Smooth muscle cell of the brain vasculature (primary cell): ENCODE measurements at regions not wholly inside any gene's neighbourhood (a gene's known extent, or its start where the extent isn't known, plus 50 kb on each side); places are given as distances from the start of the nearest gene placed in this dataset.

Source experiments
- DNase-seq: peaks from one replicate; pipeline ENCODE4 v3.0.0-alpha.2; 2012; ENCODE audit warnings: low read depth, low spot score

GRCh38 chr10:28811639-28812349 is 134.5 kb downstream of the BAMBI start:
- DNase-seq: no peak

GRCh38 chr10:28812384-28813372 is 135.4 kb downstream of the BAMBI start:
- DNase-seq: no peak

GRCh38 chr10:28815681-28816080 is 138.4 kb downstream of the BAMBI start:
- no peak for DNase-seq

- DNase-seq: no peak
Measured at GRCh38 chr10:28822719-28823464, 145.6 kb downstream of the BAMBI start.

- no peak for DNase-seq
Measured at GRCh38 chr10:28823501-28824075, 146.3 kb downstream of the BAMBI start.

- no peak for DNase-seq
Measured at GRCh38 chr10:28833313-28833712, 156.0 kb downstream of the BAMBI start.

- DNase-seq: no peak
Measured at GRCh38 chr10:28836435-28836743, 159.1 kb downstream of the BAMBI start.

GRCh38 chr10:28837613-28838390 is 160.5 kb downstream of the BAMBI start:
- DNase-seq: no peak

- no peak for DNase-seq
Measured at GRCh38 chr10:28838908-28839307, 161.6 kb downstream of the BAMBI start.

- no peak for DNase-seq
Measured at GRCh38 chr10:28839600-28840007, 162.3 kb downstream of the BAMBI start.

GRCh38 chr10:28840202-28840601 is 162.9 kb downstream of the BAMBI start:
- DNase-seq: no peak

GRCh38 chr10:28840971-28841370 is 163.7 kb downstream of the BAMBI start:
- DNase-seq: no peak

- DNase-seq: no peak
Measured at GRCh38 chr10:28841625-28842024, 164.3 kb downstream of the BAMBI start.

- no peak for DNase-seq
Measured at GRCh38 chr10:28842321-28842720, 165.0 kb downstream of the BAMBI start.

GRCh38 chr10:28845009-28845682 is 167.8 kb downstream of the BAMBI start:
- DNase-seq: no peak

GRCh38 chr10:28849309-28849708 is 172.0 kb downstream of the BAMBI start:
- DNase-seq: no peak

- DNase-seq: no peak
Measured at GRCh38 chr10:28849821-28850220, 172.5 kb downstream of the BAMBI start.

GRCh38 chr10:28850784-28851183 is 173.5 kb downstream of the BAMBI start:
- no peak for DNase-seq

GRCh38 chr10:28853195-28853594 is 175.9 kb downstream of the BAMBI start:
- no peak for DNase-seq

GRCh38 chr10:28857164-28857563 is 179.8 kb downstream of the BAMBI start:
- no peak for DNase-seq
